Hematopoietic multipotent progenitor cell treated with erythropoietin and hydrocortisone succinate and interleukin-3 and kit ligand, for 15 days (in vitro differentiated cells): ENCODE measurements at regions not wholly inside any gene's neighbourhood (a gene's known extent, or its start where the extent isn't known, plus 50 kb on each side); places are given as distances from the start of the nearest gene placed in this dataset.
"Not testable (repeated sequence)": the region's sequence is repeated elsewhere in the genome, so short reads cannot be mapped to it uniquely, and the experiment has no call there.

Experiments used
- DNase-seq: peaks from one replicate; pipeline ENCODE4 v3.0.0-alpha.2; 2015; ENCODE audit warnings: low spot score

DNA sequence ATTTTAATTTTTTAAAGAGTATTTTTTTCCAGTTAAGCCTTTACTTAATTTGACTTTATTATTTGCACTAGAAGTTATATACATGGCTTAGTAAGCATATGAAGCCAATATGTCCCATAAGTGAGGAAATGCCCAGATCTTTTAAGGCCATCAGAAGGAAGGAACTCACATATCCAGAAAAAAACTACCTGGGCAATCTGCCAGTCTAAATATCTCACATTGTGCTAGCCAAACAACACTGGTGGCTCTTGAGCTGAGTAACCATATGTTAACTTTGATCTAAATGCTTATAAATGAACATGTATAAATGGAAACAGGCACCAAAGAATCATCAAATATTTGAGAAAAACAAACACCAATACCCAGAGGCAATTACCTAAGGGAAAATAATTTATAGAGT is 138.6 kb upstream of the APOOL start:
- no peak for DNase-seq

DNA sequence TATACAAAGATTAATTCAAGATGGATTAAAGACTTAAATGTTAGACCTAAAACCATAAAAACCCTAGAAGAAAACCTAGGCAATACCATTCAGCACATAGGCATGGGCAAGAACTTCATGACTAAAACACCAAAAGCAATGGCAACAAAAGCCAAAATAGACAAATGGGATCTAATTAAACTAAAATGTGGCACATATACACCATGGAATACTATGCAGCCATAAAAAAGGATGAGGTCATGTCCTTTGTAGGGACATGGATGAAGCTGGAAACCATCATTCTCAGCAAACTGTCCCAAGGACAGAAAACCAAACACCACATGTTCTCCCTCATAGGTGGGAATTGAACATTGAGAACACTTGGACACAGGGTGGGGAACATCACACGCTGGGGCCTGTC is 133.4 kb upstream of the APOOL start:
- not testable (repeated sequence) for DNase-seq

DNA sequence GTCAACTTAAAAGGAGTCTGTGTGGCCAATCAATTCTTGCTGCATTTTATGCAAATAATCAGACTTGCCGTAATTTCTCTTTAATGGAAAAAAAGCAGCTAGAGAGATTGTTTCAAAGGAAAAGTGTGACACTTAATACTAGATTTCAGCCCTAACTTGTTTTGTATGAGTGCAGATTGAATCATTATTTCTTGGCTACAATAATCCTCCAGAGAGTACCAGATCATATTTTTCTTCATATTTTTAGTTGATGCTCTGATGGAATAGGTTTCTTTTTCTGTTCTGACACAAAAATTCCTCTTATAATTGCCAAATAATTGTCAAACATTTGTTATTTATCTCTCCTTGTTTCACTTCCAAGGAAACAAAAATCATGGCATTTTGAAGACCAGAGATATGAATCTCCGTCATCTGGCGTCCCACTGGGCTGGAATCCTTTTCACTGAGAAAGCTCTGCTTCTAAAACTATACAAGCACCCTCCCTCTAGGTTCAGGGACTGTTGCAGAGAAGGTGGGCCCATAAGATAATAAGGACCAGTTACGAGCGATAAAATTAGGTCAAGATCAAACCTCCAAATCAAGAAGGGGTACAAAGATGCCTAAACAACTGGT is 131.4 kb upstream of the APOOL start:
- DNase-seq, result not testable (repeated sequence)

DNA sequence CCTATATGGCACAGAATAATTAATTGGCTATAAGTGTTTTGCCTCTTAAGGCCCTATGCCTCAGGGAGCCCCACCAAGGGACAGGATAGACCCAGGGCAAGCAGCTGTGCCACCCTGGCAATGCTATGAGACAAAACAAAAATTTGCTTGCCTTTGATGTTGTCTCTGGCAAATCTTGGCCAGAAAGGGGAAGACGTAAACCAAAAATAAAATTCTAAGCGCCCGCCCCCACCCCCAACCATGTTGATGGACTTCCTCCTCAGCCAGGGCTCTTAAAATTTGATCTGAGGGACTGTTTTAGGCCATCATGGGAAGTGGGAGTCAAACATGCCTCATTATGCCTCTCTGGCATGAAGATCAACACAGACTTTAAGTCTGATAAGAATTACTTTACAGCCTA is 130.5 kb upstream of the APOOL start:
- no peak for DNase-seq

DNA sequence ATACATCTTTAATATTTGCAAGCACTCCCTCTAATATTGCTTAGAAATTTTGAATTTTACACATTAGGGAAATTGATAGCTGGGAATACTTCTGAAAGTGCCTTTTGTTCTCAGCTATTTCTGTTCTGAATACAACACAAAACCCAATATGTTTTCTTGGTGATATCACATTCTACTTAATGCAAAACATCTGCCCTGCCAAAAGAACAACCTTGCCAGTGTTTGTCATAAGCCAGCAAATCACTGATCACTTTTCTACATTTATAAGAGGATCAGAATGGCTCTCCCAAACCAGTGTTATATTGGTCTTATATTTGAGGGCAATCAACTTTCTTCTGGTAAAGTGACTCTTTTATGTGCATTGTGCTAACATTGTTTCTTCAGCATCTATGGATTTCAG is 126.8 kb upstream of the APOOL start:
- no peak for DNase-seq

DNA sequence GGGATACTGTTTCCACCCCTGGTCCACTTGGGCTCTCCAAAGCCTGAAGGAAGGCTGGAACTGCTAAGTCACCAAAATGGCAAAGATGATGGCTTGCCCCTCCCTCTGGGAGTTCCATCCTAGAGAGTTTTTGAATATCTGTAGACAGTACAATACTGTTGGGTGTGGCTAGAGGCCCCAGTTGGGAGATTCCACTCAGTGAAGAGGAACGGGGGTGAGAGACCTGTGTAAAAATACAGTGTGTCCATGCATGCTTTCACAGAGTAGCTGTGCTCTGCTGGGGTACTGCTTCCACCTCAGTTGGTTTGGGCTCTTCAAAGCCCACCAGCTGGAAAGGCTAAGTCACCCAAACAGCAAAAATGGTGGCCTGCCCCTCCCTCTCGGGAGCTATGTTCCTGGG is 109.8 kb upstream of the APOOL start:
- DNase-seq, result no peak

DNA sequence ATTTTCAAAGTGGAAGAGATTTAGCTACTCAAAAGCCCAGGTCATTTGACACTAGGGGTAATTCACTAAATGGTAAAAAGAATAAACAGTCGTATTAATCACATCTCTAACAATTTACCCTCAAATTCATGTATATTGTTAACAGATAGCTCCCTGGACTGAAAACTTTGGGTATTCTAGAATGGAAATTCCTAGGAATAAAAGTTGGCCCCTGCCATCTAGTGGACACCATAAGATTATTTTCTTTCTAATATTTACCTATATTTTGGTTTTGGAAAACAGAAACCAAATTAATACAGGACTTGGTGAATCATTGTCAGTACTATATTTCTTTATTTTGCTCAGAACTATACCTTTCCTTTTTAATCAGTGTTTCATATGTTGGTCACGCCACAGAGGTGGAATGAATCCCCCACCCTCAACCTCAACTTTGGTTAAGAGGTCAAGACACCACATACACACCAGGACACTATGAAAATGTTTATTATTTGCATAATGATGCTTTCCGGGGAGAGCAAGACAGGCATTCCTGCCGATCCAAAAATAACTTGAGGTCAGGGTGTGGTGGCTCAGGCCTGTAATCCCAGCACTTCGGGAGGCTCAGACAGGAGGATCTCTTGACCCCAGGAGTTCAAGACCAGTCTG is 96.2 kb upstream of the APOOL start:
- DNase-seq, result no peak

DNA sequence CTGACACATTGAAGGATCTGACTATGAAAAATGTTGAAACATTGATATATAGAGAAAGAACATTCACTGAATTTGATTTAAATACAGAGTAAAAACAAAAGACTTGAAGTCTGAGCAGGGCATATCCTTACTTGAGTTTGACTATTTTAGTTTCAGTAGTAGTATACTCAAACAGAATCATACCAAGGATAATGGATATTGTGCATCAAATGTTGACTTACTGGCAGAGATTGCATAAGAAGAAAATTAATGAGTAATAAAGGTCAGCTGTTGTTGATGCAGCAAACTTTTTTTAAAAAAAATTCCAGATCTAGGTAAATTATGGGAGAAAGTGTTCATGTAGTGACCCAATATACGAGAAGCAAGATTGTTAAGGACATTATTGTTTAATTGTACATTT is 94.5 kb upstream of the APOOL start:
- DNase-seq, result no peak

DNA sequence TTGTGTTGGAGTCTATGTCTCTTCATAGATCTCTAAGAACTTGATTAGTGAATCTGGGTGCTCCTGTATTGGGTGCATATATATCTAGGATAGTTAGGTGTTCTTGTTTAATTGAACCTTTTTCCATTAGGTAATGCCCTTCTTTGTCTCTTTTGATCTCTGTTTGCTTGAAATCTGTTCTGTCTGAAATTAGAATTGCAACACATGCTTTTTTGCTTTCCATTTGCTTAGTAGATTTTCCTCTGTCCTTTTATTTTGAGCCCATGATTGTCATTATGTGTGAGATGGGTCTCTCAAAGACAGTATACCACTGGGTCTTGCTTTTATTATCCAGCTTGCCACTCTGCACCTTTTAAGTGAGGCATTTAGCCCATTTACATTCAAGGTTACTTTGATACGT is 79.1 kb upstream of the APOOL start:
- DNase-seq, result no peak

DNA sequence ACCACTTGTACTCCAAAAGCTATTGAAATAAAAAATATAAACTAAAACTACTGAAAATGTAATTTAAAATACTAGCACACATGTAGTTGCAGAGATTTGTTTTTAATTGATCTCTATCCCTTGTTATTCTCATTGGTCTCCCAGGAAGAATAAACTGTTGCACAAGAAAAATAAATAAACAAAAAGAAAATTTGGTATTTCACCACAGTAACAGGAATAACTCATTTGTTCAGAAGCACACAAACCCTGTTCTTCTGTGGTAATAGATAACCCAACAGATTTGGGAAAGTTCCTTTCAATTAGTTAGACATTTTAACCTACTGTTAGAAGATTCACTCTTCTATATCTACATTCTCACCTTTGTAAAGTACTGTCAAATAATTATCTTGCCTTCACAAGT is 70.9 kb upstream of the APOOL start:
- DNase-seq, result no peak

DNA sequence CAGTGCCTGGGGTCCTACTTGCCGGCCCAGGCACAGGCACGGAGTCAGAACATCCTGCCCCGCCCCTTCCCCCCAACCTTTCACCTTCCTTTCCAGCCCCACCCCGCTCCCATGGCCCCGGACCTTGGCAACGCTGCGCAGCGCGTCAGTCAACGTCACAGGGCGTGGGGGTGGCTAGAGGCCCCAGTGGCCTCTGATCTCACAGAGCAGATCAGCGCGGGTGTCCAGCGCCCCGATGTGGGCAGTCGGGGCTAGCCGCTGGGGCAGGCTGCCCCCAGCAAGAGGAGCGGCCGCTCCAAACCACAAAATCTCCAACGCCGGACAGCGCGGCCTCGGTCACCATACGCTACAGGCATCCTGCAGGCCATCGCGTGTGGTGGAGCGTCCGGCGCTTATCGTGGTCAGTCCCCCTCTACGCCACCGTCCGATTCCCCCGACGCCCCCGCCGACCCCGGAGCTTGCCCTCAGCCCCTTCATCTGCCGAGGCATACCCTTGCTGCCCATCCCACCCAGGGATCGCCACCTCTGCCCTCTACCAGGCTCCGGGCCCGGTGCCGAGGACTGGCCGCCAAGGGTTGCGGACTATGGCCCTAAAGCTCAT is 69.6 kb upstream of the APOOL start:
- no peak for DNase-seq
